HepG2 (cell line): ENCODE measurements at regions not wholly inside any gene's neighbourhood (a gene's known extent, or its start where the extent isn't known, plus 50 kb on each side); places are given as distances from the start of the nearest gene placed in this dataset.

Experiments used
- DNMT1 ChIP-seq: sonication (generic); formaldehyde crosslinking; IDR thresholded peaks from 2 replicates; pipeline ENCODE4 v1.5.1; 2020; ENCODE audit warnings: mild to moderate bottlenecking, missing genetic modification reagents
- FOXO1 ChIP-seq: sonication (generic); formaldehyde crosslinking; IDR thresholded peaks from 2 replicates; pipeline ENCODE4 v1.4.0; 2020; ENCODE audit warnings: missing genetic modification reagents
- GATAD2A ChIP-seq: IDR thresholded peaks from 2 replicates; pipeline ENCODE4 v1.6.1; 2016
- HCFC1 ChIP-seq: fragments of 150-350 bp; IDR thresholded peaks from 2 replicates; pipeline ENCODE4 v1.6.1; 2014; ENCODE audit warnings: low read depth, low read length
- MED13 ChIP-seq: sonication (generic); formaldehyde crosslinking; IDR thresholded peaks from 2 replicates; pipeline ENCODE4 v1.5.0; 2020; ENCODE audit warnings: missing genetic modification reagents
- MIXL1 ChIP-seq: IDR thresholded peaks from 2 replicates; pipeline ENCODE4 v1.6.1; 2016
- NFE2 ChIP-seq: sonication (generic); formaldehyde crosslinking; IDR thresholded peaks from 2 replicates; pipeline ENCODE4 v1.4.0; 2020; ENCODE audit warnings: missing genetic modification reagents
- PAX8 ChIP-seq: sonication (generic); formaldehyde crosslinking; IDR thresholded peaks from 2 replicates; pipeline ENCODE4 v1.8.0; 2022; ENCODE audit warnings: mild to moderate bottlenecking, missing genetic modification reagents, borderline replicate concordance
- REXO4 ChIP-seq: sonication (generic); formaldehyde crosslinking; IDR thresholded peaks from 2 replicates; pipeline ENCODE4 v1.8.0; 2022; ENCODE audit warnings: missing genetic modification reagents, mild to moderate bottlenecking, borderline replicate concordance
- SIX1 ChIP-seq: sonication (generic); formaldehyde crosslinking; IDR thresholded peaks from 2 replicates; pipeline ENCODE4 v1.4.0; 2020; ENCODE audit warnings: missing genetic modification reagents, borderline replicate concordance
- SMAD9 ChIP-seq: sonication (generic); formaldehyde crosslinking; IDR thresholded peaks from 2 replicates; pipeline ENCODE4 v1.5.1; 2020; ENCODE audit warnings: mild to moderate bottlenecking, missing genetic modification reagents
- SMC3 ChIP-seq: IDR thresholded peaks from 2 replicates; pipeline ENCODE4 v1.6.1; 2011; ENCODE audit warnings: low read length, improper control_type of control experiment
- SOX13 ChIP-seq, 3 experiments: fragments of 450-650 bp in 1 of 3; sonication (generic) in 1 of 3; formaldehyde crosslinking in 1 of 3; IDR thresholded peaks in 2 of 3; conservative IDR thresholded peaks in 1 of 3; 2 replicates each; pipeline versions ENCODE4 v1.5.0 to v1.6.1; 2016 to 2020; ENCODE audit warnings: antibody characterized with exemption in 1 of 3, mild to moderate bottlenecking in 1 of 3, missing compliant biosample characterization in 1 of 3, missing genetic modification reagents in 1 of 3, moderate library complexity in 1 of 3
- SOX5 ChIP-seq: IDR thresholded peaks from 2 replicates; pipeline ENCODE4 v1.6.1; 2016; ENCODE audit warnings: borderline replicate concordance
- SRY ChIP-seq: sonication (generic); formaldehyde crosslinking; IDR thresholded peaks from 2 replicates; pipeline ENCODE4 v1.8.0; 2022; ENCODE audit warnings: mild to moderate bottlenecking, missing genetic modification reagents
- STAG1 ChIP-seq: sonication (generic); formaldehyde crosslinking; IDR thresholded peaks from 2 replicates; pipeline ENCODE4 v1.4.0; 2020; ENCODE audit warnings: missing genetic modification reagents
- THAP11 ChIP-seq: IDR thresholded peaks from 2 replicates; pipeline ENCODE4 v1.6.1; 2016; ENCODE audit warnings: missing biosample characterization, missing genetic modification reagents
- ZNF501 ChIP-seq: sonication (generic); formaldehyde crosslinking; IDR thresholded peaks from 2 replicates; pipeline ENCODE4 v1.5.1; 2020; ENCODE audit warnings: mild to moderate bottlenecking, moderate library complexity, missing genetic modification reagents
- TF ChIP-seq, protein P1 (sequence below): IDR thresholded peaks from 2 replicates; pipeline ENCODE4 v1.6.1; 2018; ENCODE audit warnings: missing genetic modification reagents, mild to moderate bottlenecking, missing compliant biosample characterization
- TF ChIP-seq, protein P2 (sequence below), 2 experiments: fragments of 450-650 bp in 1 of 2; sonication (generic) in 1 of 2; formaldehyde crosslinking; IDR thresholded peaks; 2 replicates each; pipeline versions ENCODE4 v1.5.0 to v1.8.0; 2020 to 2022; ENCODE audit warnings: mild to moderate bottlenecking in 1 of 2, missing genetic modification reagents in 1 of 2
- TF ChIP-seq, protein P3 (sequence below): sonication (generic); formaldehyde crosslinking; IDR thresholded peaks from 2 replicates; pipeline ENCODE4 v1.5.1; 2020; ENCODE audit warnings: mild to moderate bottlenecking, missing genetic modification reagents, borderline replicate concordance
- TF ChIP-seq, protein P4 (sequence below): conservative IDR thresholded peaks from 2 replicates; pipeline ENCODE4 v1.6.1; 2018; ENCODE audit warnings: missing genetic modification reagents

DNA sequence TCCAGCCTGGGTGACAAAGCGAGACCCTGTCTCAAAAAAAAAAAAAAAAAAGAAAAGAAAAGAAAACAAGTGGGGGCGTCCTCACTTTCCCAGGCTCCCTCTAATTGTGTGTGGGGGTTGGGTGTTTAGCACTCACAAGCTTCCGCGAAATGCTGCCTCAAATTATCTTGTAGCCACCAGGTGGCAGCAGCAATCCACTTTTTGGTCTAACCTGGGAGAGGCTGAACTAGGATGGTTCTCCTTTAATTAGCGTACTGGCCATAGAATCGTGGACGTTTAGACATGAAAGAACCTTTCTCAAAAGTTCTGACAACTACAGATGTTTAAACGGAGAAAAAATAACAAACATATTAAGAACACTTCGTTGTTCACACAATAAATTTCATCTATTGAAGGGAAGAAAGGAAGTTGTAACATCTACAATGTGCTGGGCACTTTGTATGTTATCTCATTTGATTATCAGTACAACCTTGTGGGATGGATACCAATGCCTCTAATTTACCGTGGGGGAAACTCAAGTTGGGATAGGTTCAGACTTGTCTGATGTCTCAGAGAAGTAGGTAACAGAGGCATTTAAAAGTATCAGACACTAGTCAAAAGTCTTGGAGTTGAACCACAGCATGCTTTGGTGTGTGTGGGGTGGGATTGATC is 122.7 kb upstream of the NABP1 start (continued):
- TF ChIP-seq, protein P1, sequence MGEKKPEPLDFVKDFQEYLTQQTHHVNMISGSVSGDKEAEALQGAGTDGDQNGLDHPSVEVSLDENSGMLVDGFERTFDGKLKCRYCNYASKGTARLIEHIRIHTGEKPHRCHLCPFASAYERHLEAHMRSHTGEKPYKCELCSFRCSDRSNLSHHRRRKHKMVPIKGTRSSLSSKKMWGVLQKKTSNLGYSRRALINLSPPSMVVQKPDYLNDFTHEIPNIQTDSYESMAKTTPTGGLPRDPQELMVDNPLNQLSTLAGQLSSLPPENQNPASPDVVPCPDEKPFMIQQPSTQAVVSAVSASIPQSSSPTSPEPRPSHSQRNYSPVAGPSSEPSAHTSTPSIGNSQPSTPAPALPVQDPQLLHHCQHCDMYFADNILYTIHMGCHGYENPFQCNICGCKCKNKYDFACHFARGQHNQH (CRISPR knock-in tag): 0 out of 2 replicates have a peak, but pooled peaks have one; percentile 25
- TF ChIP-seq SOX13 (IDR thresholded peaks at IDR 0.05): no peak
- TF ChIP-seq SOX13 (CRISPR knock-in tag; conservative IDR thresholded peaks at IDR 0.05 in 1 of 2, IDR thresholded peaks at IDR 0.05 in 1 of 2): no peak
- no peak for TF ChIP-seq DNMT1
- TF ChIP-seq THAP11 (CRISPR knock-in tag): 0 out of 2 replicates have a peak, but pooled peaks have one; percentile 21
- TF ChIP-seq, protein P2, sequence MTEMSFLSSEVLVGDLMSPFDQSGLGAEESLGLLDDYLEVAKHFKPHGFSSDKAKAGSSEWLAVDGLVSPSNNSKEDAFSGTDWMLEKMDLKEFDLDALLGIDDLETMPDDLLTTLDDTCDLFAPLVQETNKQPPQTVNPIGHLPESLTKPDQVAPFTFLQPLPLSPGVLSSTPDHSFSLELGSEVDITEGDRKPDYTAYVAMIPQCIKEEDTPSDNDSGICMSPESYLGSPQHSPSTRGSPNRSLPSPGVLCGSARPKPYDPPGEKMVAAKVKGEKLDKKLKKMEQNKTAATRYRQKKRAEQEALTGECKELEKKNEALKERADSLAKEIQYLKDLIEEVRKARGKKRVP (CRISPR knock-in tag; IDR thresholded peaks at IDR 0.05): no peak
- peak; percentile 23; the same call in 1 of the 2 replicates for TF ChIP-seq SOX5
- no peak for TF ChIP-seq SMAD9 (CRISPR knock-in tag)
- TF ChIP-seq SMC3: peak; percentile 94
- TF ChIP-seq HCFC1: no peak
- 0 out of 2 replicates have a peak, but pooled peaks have one; percentile 16 for TF ChIP-seq ZNF501 (CRISPR knock-in tag)
- TF ChIP-seq, protein P3, sequence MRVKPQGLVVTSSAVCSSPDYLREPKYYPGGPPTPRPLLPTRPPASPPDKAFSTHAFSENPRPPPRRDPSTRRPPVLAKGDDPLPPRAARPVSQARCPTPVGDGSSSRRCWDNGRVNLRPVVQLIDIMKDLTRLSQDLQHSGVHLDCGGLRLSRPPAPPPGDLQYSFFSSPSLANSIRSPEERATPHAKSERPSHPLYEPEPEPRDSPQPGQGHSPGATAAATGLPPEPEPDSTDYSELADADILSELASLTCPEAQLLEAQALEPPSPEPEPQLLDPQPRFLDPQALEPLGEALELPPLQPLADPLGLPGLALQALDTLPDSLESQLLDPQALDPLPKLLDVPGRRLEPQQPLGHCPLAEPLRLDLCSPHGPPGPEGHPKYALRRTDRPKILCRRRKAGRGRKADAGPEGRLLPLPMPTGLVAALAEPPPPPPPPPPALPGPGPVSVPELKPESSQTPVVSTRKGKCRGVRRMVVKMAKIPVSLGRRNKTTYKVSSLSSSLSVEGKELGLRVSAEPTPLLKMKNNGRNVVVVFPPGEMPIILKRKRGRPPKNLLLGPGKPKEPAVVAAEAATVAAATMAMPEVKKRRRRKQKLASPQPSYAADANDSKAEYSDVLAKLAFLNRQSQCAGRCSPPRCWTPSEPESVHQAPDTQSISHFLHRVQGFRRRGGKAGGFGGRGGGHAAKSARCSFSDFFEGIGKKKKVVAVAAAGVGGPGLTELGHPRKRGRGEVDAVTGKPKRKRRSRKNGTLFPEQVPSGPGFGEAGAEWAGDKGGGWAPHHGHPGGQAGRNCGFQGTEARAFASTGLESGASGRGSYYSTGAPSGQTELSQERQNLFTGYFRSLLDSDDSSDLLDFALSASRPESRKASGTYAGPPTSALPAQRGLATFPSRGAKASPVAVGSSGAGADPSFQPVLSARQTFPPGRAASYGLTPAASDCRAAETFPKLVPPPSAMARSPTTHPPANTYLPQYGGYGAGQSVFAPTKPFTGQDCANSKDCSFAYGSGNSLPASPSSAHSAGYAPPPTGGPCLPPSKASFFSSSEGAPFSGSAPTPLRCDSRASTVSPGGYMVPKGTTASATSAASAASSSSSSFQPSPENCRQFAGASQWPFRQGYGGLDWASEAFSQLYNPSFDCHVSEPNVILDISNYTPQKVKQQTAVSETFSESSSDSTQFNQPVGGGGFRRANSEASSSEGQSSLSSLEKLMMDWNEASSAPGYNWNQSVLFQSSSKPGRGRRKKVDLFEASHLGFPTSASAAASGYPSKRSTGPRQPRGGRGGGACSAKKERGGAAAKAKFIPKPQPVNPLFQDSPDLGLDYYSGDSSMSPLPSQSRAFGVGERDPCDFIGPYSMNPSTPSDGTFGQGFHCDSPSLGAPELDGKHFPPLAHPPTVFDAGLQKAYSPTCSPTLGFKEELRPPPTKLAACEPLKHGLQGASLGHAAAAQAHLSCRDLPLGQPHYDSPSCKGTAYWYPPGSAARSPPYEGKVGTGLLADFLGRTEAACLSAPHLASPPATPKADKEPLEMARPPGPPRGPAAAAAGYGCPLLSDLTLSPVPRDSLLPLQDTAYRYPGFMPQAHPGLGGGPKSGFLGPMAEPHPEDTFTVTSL: no peak
- TF ChIP-seq, protein P4, sequence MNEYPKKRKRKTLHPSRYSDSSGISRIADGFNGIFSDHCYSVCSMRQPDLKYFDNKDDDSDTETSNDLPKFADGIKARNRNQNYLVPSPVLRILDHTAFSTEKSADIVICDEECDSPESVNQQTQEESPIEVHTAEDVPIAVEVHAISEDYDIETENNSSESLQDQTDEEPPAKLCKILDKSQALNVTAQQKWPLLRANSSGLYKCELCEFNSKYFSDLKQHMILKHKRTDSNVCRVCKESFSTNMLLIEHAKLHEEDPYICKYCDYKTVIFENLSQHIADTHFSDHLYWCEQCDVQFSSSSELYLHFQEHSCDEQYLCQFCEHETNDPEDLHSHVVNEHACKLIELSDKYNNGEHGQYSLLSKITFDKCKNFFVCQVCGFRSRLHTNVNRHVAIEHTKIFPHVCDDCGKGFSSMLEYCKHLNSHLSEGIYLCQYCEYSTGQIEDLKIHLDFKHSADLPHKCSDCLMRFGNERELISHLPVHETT (CRISPR knock-in tag): no peak
- TF ChIP-seq REXO4 (CRISPR knock-in tag): no peak
- no peak for TF ChIP-seq MED13 (CRISPR knock-in tag)
- TF ChIP-seq NFE2: no peak
- peak; percentile 96 for TF ChIP-seq MIXL1 (CRISPR knock-in tag)
- peak; percentile 94 for TF ChIP-seq STAG1
- no peak for TF ChIP-seq SRY (CRISPR knock-in tag)
- TF ChIP-seq GATAD2A (CRISPR knock-in tag): 0 out of 2 replicates have a peak, but pooled peaks have one; percentile 28
- no peak for TF ChIP-seq PAX8 (CRISPR knock-in tag)
- no peak for TF ChIP-seq FOXO1 (CRISPR knock-in tag)
- TF ChIP-seq SIX1: no peak
